Fibroblast of the aortic adventitia (primary cell): ENCODE measurements at regions not wholly inside any gene's neighbourhood (a gene's known extent, or its start where the extent isn't known, plus 50 kb on each side); places are given as distances from the start of the nearest gene placed in this dataset.

Experiments
- DNase-seq: peaks from one replicate; pipeline ENCODE4 v3.0.0-alpha.2; 2010; ENCODE audit warnings: low read depth
- H3K4me3 ChIP-seq: 2 replicates; pipeline ENCODE4 v1.5.1; 2011; ENCODE audit warnings: low read depth, mild to moderate bottlenecking, control low read depth, low read length, moderate library complexity
- CTCF ChIP-seq: IDR thresholded peaks from 2 replicates; pipeline ENCODE4 v1.5.1; 2011; ENCODE audit warnings: mild to moderate bottlenecking, low read length, control low read depth, inconsistent platforms; ENCODE audit not compliant: insufficient read depth

DNA sequence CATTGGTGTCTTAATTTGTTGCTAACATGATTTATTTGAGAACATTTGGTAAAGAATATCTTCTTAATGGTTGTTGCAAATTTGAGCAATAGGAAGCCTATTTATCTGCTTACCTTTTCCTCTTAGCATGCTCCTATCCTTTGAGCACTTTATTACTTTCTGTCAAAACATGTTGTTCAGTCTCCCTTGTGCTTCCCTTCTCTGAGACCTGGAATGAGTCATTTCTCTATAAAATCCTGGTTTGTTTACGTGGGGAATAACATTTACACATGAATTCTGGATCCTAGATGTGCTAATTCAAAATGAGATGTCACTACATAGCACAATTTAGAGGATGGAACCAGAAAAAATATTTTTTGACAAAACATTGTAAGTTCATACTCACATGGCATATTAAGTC lies 844.0 kb upstream of the LRFN5 start:
- no peak overlapping the region for H3K4me3 ChIP-seq
- TF ChIP-seq CTCF: no peak
- no peak for DNase-seq

GRCh38 chr14:40762177-40762576 lies 844.5 kb upstream of the LRFN5 start:
- H3K4me3 ChIP-seq: no peak overlapping the region
- TF ChIP-seq CTCF: no peak
- DNase-seq: no peak

DNA sequence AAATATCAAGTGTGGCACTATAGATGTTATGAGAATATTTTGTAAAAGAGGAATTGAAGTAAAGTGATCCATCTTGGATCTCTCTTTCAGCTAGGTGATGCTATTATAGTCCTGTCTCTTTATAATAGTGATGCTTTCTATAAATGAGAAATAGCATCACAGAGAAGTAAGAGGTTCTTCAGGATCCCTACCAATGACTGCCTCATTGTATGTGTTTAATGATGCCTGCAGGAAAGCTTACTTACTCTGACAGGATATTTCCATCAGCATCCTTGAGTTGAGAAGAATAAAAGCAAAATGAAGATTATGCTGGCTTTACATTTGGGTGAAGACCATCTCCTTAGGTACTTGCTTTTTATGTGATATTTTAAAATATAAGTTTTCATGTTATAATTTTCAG lies 846.0 kb upstream of the LRFN5 start:
- no peak overlapping the region for H3K4me3 ChIP-seq
- no peak for DNase-seq

GRCh38 chr14:40758076-40758475 lies 848.6 kb upstream of the LRFN5 start:
- H3K4me3 ChIP-seq: no peak overlapping the region
- TF ChIP-seq CTCF: no peak
- DNase-seq: no peak

More for the DNA sequence above, 846.0 kb upstream of the LRFN5 start:
- no peak for TF ChIP-seq CTCF

- no peak for TF ChIP-seq CTCF
- no peak overlapping the region for H3K4me3 ChIP-seq
- DNase-seq: no peak
Measured at GRCh38 chr14:40757376-40757950, 849.2 kb upstream of the LRFN5 start.

GRCh38 chr14:40733206-40733605 lies 873.5 kb upstream of the LRFN5 start:
- TF ChIP-seq CTCF: no peak
- no peak overlapping the region for H3K4me3 ChIP-seq
- DNase-seq: no peak

- no peak overlapping the region for H3K4me3 ChIP-seq
- TF ChIP-seq CTCF: no peak
- no peak for DNase-seq
Measured at GRCh38 chr14:40727107-40727506, 879.6 kb upstream of the LRFN5 start.
